CD4-positive, alpha-beta T cell (primary cell): ENCODE measurements at regions not wholly inside any gene's neighbourhood (a gene's known extent, or its start where the extent isn't known, plus 50 kb on each side); places are given as distances from the start of the nearest gene placed in this dataset.

Experiments used
- ATAC-seq: fragments of 200-7000 bp; cut with Tn5 transposase; one replicate; pipeline ENCODE4 v1.10.0; 2022; ENCODE audit warnings: mild to moderate bottlenecking; ENCODE audit not compliant: poor library complexity
- CTCF ChIA-PET: fragments of 350-600 bp; sonication (Branson Sonifier 250); formaldehyde crosslinking; loops from one replicate; lab custom pipeline; 2021; ENCODE audit warnings: antibody characterized with exemption, inconsistent platforms; lab: Charles Lee
- POLR2A ChIA-PET: fragments of 350-600 bp; sonication (Branson Sonifier 250); formaldehyde crosslinking; loops from one replicate; lab custom pipeline; 2021; ENCODE audit warnings: antibody characterized with exemption, inconsistent platforms; lab: Charles Lee
- DNase-seq, 14 experiments: peaks; one replicate each; pipeline ENCODE4 v3.0.0-alpha.2; 2013 to 2020; ENCODE audit warnings: mixed read lengths in 2 of 14
- H3K27ac ChIP-seq, 2 donors: one replicate each; pipeline versions ENCODE4 v1.5.1 to v1.7.0; 2013; ENCODE audit warnings: low read length in 2 of 2, low read depth in 1 of 2, mild to moderate bottlenecking in 1 of 2
- H3K27me3 ChIP-seq, 2 experiments: 1 replicate in 1 of 2; 2 replicates in 1 of 2; pipeline versions ENCODE4 v1.6.1 to v1.7.0; 2013; ENCODE audit warnings: low read length in 2 of 2, control low read depth in 1 of 2, mild to moderate bottlenecking in 1 of 2, moderate library complexity in 1 of 2; ENCODE audit not compliant: insufficient read depth in 2 of 2, control insufficient read depth in 1 of 2
- H3K36me3 ChIP-seq: one replicate; pipeline ENCODE4 v1.6.1; 2013; ENCODE audit warnings: low read length, control low read depth; ENCODE audit not compliant: insufficient read depth
- H3K4me1 ChIP-seq: one replicate; pipeline ENCODE4 v1.6.1; 2013; ENCODE audit warnings: low read length, control low read depth; ENCODE audit not compliant: insufficient read depth
- H3K4me3 ChIP-seq: one replicate; pipeline ENCODE4 v1.5.1; 2013; ENCODE audit warnings: mild to moderate bottlenecking, low read length, moderate library complexity
- H3K9me3 ChIP-seq, 2 experiments: 1 replicate in 1 of 2; 2 replicates in 1 of 2; pipeline versions ENCODE4 v1.6.1 to v1.7.0; 2013; ENCODE audit warnings: low read length in 2 of 2, mild to moderate bottlenecking in 2 of 2, control low read depth in 1 of 2, moderate library complexity in 1 of 2; ENCODE audit not compliant: control insufficient read depth in 1 of 2, insufficient read depth in 1 of 2
- H3K27ac Mint-ChIP-seq: one replicate; pipeline ENCODE4 v1.8.0; 2020; ENCODE audit warnings: mixed read lengths
- H3K27me3 Mint-ChIP-seq: one replicate; pipeline ENCODE4 v1.8.0; 2021; ENCODE audit warnings: mixed read lengths
- H3K36me3 Mint-ChIP-seq: one replicate; pipeline ENCODE4 v1.8.0; 2021; ENCODE audit warnings: low read depth, mixed read lengths
- H3K4me1 Mint-ChIP-seq: one replicate; pipeline ENCODE4 v1.8.0; 2021; ENCODE audit warnings: low read depth, mixed read lengths
- H3K4me3 Mint-ChIP-seq: one replicate; pipeline ENCODE4 v1.8.0; 2020; ENCODE audit warnings: mild to moderate bottlenecking, mixed read lengths
- H3K9me3 Mint-ChIP-seq: one replicate; pipeline ENCODE4 v1.8.0; 2020; ENCODE audit warnings: mixed read lengths
- intact Hi-C, 2 experiments: fragments of 100-400 bp; cut with DNase I in 1 of 2; cut with micrococcal nuclease in 1 of 2; formaldehyde crosslinking; loops; one replicate each; pipeline versions ENCODE4 v1.15.1 to v1.9.0; 2023 to 2025; cut with DNase I, micrococcal nuclease
- TF ChIP-seq, protein P1 (sequence below): fragments of 200-600 bp; IDR thresholded peaks from one replicate; pipeline ENCODE4 v1.8.0; 2022; ENCODE audit warnings: antibody characterized with exemption, mild to moderate bottlenecking

DNA sequence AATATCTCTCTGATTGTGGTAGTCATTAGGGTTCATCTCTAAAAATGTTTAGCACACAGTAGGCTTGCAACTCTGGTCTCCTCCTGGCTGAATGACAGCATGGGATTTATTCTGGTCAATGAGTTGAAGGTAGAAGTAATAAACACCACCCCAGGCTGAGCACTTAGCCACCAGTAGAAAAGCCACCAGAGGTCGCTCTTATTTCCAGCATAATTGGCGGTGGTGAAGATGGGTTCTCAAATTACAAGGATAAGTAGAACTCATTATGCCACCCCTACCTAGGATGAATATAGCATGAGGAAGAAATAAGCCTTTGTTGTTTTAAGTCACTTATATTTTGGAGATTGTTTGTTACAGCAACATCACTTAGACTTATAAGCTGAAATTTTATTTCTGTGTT, 302.7 kb downstream of the GPM6A start:
- Mint-ChIP-seq H3K4me1 (no peaks in the 10 kb centered on the region), H3K27me3 (no peaks in the 10 kb centered on the region), H3K4me3 (no peak overlapping the region), H3K27ac (no peak overlapping the region), H3K36me3 (no peaks in the 10 kb centered on the region), H3K9me3 (peaks cover 7% of the 10 kb centered on the region)
- no peaks in the 10 kb centered on the region for H3K27me3 ChIP-seq
- no peaks in the 10 kb centered on the region for H3K36me3 ChIP-seq
- no peak for ATAC-seq
- CTCF ChIA-PET = no interaction called here
- intact Hi-C loops = no loop called here
- H3K27ac ChIP-seq = no peak overlapping the region
- no peak overlapping the region for H3K4me3 ChIP-seq
- no peak for DNase-seq
- POLR2A ChIA-PET = no interaction called here
- H3K4me1 ChIP-seq = no peaks in the 10 kb centered on the region
- peaks cover 0 to 6% of the 10 kb centered on the region in 2 experiments for H3K9me3 ChIP-seq
- TF ChIP-seq, protein P1, sequence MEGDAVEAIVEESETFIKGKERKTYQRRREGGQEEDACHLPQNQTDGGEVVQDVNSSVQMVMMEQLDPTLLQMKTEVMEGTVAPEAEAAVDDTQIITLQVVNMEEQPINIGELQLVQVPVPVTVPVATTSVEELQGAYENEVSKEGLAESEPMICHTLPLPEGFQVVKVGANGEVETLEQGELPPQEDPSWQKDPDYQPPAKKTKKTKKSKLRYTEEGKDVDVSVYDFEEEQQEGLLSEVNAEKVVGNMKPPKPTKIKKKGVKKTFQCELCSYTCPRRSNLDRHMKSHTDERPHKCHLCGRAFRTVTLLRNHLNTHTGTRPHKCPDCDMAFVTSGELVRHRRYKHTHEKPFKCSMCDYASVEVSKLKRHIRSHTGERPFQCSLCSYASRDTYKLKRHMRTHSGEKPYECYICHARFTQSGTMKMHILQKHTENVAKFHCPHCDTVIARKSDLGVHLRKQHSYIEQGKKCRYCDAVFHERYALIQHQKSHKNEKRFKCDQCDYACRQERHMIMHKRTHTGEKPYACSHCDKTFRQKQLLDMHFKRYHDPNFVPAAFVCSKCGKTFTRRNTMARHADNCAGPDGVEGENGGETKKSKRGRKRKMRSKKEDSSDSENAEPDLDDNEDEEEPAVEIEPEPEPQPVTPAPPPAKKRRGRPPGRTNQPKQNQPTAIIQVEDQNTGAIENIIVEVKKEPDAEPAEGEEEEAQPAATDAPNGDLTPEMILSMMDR = no peak

GRCh38 chr4:175511861-175512260, 300.2 kb downstream of the GPM6A start:
- intact Hi-C loops = no loop called here
- POLR2A ChIA-PET = no interaction called here
- TF ChIP-seq, protein P1 = no peak
- Histone ChIP-seq H3K27ac (no peak overlapping the region), H3K36me3 (no peaks in the 10 kb centered on the region), H3K27me3 (no peaks in the 10 kb centered on the region), H3K4me1 (no peaks in the 10 kb centered on the region), H3K9me3 (peaks cover 0 to 6% of the 10 kb centered on the region in 2 experiments), H3K4me3 (no peak overlapping the region)
- no peak for DNase-seq
- CTCF ChIA-PET = no interaction called here
- H3K27me3 Mint-ChIP-seq = no peaks in the 10 kb centered on the region
- H3K9me3 Mint-ChIP-seq = peaks cover 7% of the 10 kb centered on the region
- no peaks in the 10 kb centered on the region for H3K4me1 Mint-ChIP-seq
- no peak for ATAC-seq
- no peak overlapping the region for H3K27ac Mint-ChIP-seq
- no peak overlapping the region for H3K4me3 Mint-ChIP-seq
- H3K36me3 Mint-ChIP-seq = no peaks in the 10 kb centered on the region

DNA sequence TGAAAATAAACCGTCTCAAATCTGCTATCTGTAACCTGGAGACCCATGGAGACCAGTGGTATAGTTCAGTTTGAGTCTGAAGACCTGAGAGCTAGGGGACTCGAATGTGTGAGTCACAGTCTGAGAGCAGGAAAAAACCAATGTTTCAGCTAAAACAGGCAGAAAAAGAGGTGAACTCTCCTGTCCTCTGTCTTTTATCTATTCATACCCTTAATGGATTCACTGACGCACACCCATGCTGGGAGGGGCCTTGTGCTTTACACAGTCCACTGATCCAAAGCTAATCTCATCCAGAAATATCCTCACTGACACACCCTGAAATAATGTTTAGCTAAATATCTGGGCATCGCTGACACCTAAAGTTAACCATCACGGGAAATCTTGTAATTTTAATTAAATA, 297.9 kb downstream of the GPM6A start:
- DNase-seq (no peak), ATAC-seq (no peak)
- TF ChIP-seq, protein P1 = no peak
- Mint-ChIP-seq H3K36me3 (no peaks in the 10 kb centered on the region), H3K4me1 (no peaks in the 10 kb centered on the region), H3K27ac (no peak overlapping the region), H3K9me3 (peaks cover 8% of the 10 kb centered on the region), H3K27me3 (no peaks in the 10 kb centered on the region), H3K4me3 (no peak overlapping the region)
- H3K27ac ChIP-seq = no peak overlapping the region
- H3K4me3 ChIP-seq = no peak overlapping the region
- H3K9me3 ChIP-seq = peaks cover 0 to 3% of the 10 kb centered on the region in 2 experiments
- intact Hi-C loops = no loop called here
- no peaks in the 10 kb centered on the region for H3K36me3 ChIP-seq
- no peaks in the 10 kb centered on the region for H3K4me1 ChIP-seq
- POLR2A ChIA-PET = no interaction called here
- CTCF ChIA-PET = no interaction called here
- H3K27me3 ChIP-seq = no peaks in the 10 kb centered on the region
